CD4-positive, alpha-beta T cell (primary cell): ENCODE measurements at regions not wholly inside any gene's neighbourhood (a gene's known extent, or its start where the extent isn't known, plus 50 kb on each side); places are given as distances from the start of the nearest gene placed in this dataset.

Experiments used
- ATAC-seq: fragments of 200-7000 bp; cut with Tn5 transposase; one replicate; pipeline ENCODE4 v1.10.0; 2022; ENCODE audit warnings: mild to moderate bottlenecking; ENCODE audit not compliant: poor library complexity
- CTCF ChIA-PET: fragments of 350-600 bp; sonication (Branson Sonifier 250); formaldehyde crosslinking; loops from one replicate; lab custom pipeline; 2021; ENCODE audit warnings: antibody characterized with exemption, inconsistent platforms; lab: Charles Lee
- POLR2A ChIA-PET: fragments of 350-600 bp; sonication (Branson Sonifier 250); formaldehyde crosslinking; loops from one replicate; lab custom pipeline; 2021; ENCODE audit warnings: antibody characterized with exemption, inconsistent platforms; lab: Charles Lee
- DNase-seq, 14 experiments: peaks; one replicate each; pipeline ENCODE4 v3.0.0-alpha.2; 2013 to 2020; ENCODE audit warnings: mixed read lengths in 2 of 14
- H3K27ac ChIP-seq, 2 donors: one replicate each; pipeline versions ENCODE4 v1.5.1 to v1.7.0; 2013; ENCODE audit warnings: low read length in 2 of 2, low read depth in 1 of 2, mild to moderate bottlenecking in 1 of 2
- H3K27me3 ChIP-seq, 2 experiments: 1 replicate in 1 of 2; 2 replicates in 1 of 2; pipeline versions ENCODE4 v1.6.1 to v1.7.0; 2013; ENCODE audit warnings: low read length in 2 of 2, control low read depth in 1 of 2, mild to moderate bottlenecking in 1 of 2, moderate library complexity in 1 of 2; ENCODE audit not compliant: insufficient read depth in 2 of 2, control insufficient read depth in 1 of 2
- H3K36me3 ChIP-seq: one replicate; pipeline ENCODE4 v1.6.1; 2013; ENCODE audit warnings: low read length, control low read depth; ENCODE audit not compliant: insufficient read depth
- H3K4me1 ChIP-seq: one replicate; pipeline ENCODE4 v1.6.1; 2013; ENCODE audit warnings: low read length, control low read depth; ENCODE audit not compliant: insufficient read depth
- H3K4me3 ChIP-seq: one replicate; pipeline ENCODE4 v1.5.1; 2013; ENCODE audit warnings: mild to moderate bottlenecking, low read length, moderate library complexity
- H3K9me3 ChIP-seq, 2 experiments: 1 replicate in 1 of 2; 2 replicates in 1 of 2; pipeline versions ENCODE4 v1.6.1 to v1.7.0; 2013; ENCODE audit warnings: low read length in 2 of 2, mild to moderate bottlenecking in 2 of 2, control low read depth in 1 of 2, moderate library complexity in 1 of 2; ENCODE audit not compliant: control insufficient read depth in 1 of 2, insufficient read depth in 1 of 2
- H3K27ac Mint-ChIP-seq: one replicate; pipeline ENCODE4 v1.8.0; 2020; ENCODE audit warnings: mixed read lengths
- H3K27me3 Mint-ChIP-seq: one replicate; pipeline ENCODE4 v1.8.0; 2021; ENCODE audit warnings: mixed read lengths
- H3K36me3 Mint-ChIP-seq: one replicate; pipeline ENCODE4 v1.8.0; 2021; ENCODE audit warnings: low read depth, mixed read lengths
- H3K4me1 Mint-ChIP-seq: one replicate; pipeline ENCODE4 v1.8.0; 2021; ENCODE audit warnings: low read depth, mixed read lengths
- H3K4me3 Mint-ChIP-seq: one replicate; pipeline ENCODE4 v1.8.0; 2020; ENCODE audit warnings: mild to moderate bottlenecking, mixed read lengths
- H3K9me3 Mint-ChIP-seq: one replicate; pipeline ENCODE4 v1.8.0; 2020; ENCODE audit warnings: mixed read lengths
- intact Hi-C, 2 experiments: fragments of 100-400 bp; cut with DNase I in 1 of 2; cut with micrococcal nuclease in 1 of 2; formaldehyde crosslinking; loops; one replicate each; pipeline versions ENCODE4 v1.15.1 to v1.9.0; 2023 to 2025; cut with DNase I, micrococcal nuclease
- TF ChIP-seq, protein P1 (sequence below): fragments of 200-600 bp; IDR thresholded peaks from one replicate; pipeline ENCODE4 v1.8.0; 2022; ENCODE audit warnings: antibody characterized with exemption, mild to moderate bottlenecking

- no peak overlapping the region for H3K4me3 ChIP-seq
- ATAC-seq (no peak), DNase-seq (no peak)
- intact Hi-C loops, result no loop called here
- H3K27me3 ChIP-seq, result no peaks in the 10 kb centered on the region
- Mint-ChIP-seq H3K9me3 (peaks cover 4% of the 10 kb centered on the region), H3K4me3 (no peak overlapping the region), H3K27ac (no peak overlapping the region), H3K27me3 (no peaks in the 10 kb centered on the region), H3K36me3 (no peaks in the 10 kb centered on the region), H3K4me1 (no peaks in the 10 kb centered on the region)
- ChIA-PET CTCF (no interaction called here), POLR2A (no interaction called here)
- no peak overlapping the region for H3K27ac ChIP-seq
- TF ChIP-seq, protein P1, sequence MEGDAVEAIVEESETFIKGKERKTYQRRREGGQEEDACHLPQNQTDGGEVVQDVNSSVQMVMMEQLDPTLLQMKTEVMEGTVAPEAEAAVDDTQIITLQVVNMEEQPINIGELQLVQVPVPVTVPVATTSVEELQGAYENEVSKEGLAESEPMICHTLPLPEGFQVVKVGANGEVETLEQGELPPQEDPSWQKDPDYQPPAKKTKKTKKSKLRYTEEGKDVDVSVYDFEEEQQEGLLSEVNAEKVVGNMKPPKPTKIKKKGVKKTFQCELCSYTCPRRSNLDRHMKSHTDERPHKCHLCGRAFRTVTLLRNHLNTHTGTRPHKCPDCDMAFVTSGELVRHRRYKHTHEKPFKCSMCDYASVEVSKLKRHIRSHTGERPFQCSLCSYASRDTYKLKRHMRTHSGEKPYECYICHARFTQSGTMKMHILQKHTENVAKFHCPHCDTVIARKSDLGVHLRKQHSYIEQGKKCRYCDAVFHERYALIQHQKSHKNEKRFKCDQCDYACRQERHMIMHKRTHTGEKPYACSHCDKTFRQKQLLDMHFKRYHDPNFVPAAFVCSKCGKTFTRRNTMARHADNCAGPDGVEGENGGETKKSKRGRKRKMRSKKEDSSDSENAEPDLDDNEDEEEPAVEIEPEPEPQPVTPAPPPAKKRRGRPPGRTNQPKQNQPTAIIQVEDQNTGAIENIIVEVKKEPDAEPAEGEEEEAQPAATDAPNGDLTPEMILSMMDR, result no peak
- no peaks in the 10 kb centered on the region for H3K4me1 ChIP-seq
- peaks cover 4 to 28% of the 10 kb centered on the region in 2 experiments for H3K9me3 ChIP-seq
- H3K36me3 ChIP-seq, result no peaks in the 10 kb centered on the region
These were observed 1023.5 kb downstream of the TYW1 start for GRCh38 chr7:68020102-68020501.

DNA sequence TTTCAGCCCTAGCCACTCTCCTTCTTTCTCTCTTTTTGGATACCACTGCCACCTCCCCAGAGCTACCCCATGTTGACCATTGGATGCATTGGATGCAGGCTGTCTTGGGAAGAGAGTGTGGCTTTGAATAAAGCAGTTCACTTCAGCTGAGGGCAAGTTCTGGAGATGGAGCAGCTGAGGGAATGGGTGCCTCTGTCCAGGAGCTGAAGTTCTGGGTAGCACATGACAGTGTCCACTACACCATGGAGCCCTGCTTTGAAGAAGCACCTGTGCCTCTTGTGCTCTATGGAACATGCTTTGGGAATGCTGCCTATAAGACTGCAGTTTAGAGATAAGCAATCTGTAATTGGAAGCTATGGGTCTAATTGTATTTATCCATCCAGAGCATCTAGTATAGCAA lies 1028.7 kb downstream of the TYW1 start:
- Mint-ChIP-seq H3K9me3 (peaks cover 9% of the 10 kb centered on the region), H3K4me1 (no peaks in the 10 kb centered on the region), H3K27ac (no peak overlapping the region), H3K27me3 (no peaks in the 10 kb centered on the region), H3K36me3 (no peaks in the 10 kb centered on the region), H3K4me3 (no peak overlapping the region)
- CTCF ChIA-PET, result no interaction called here
- H3K9me3 ChIP-seq, result peaks cover 0 to 29% of the 10 kb centered on the region in 2 experiments
- H3K4me3 ChIP-seq, result no peak overlapping the region
- POLR2A ChIA-PET, result no interaction called here
- intact Hi-C loops, result no loop called here
- TF ChIP-seq, protein P1, result no peak
- DNase-seq (no peak), ATAC-seq (no peak)
- no peak overlapping the region for H3K27ac ChIP-seq
- H3K27me3 ChIP-seq, result no peaks in the 10 kb centered on the region
- H3K36me3 ChIP-seq, result no peaks in the 10 kb centered on the region
- H3K4me1 ChIP-seq, result no peaks in the 10 kb centered on the region

- H3K27ac ChIP-seq, result no peak overlapping the region
- peaks cover 0 to 12% of the 10 kb centered on the region in 2 experiments for H3K9me3 ChIP-seq
- ChIA-PET CTCF (no interaction called here), POLR2A (no interaction called here)
- DNase-seq (no peak), ATAC-seq (no peak)
- no peak overlapping the region for H3K27ac Mint-ChIP-seq
- H3K27me3 Mint-ChIP-seq, result no peaks in the 10 kb centered on the region
- intact Hi-C loops, result no loop called here
- H3K36me3 Mint-ChIP-seq, result no peaks in the 10 kb centered on the region
- TF ChIP-seq, protein P1, result no peak
- H3K4me1 ChIP-seq, result no peaks in the 10 kb centered on the region
- H3K9me3 Mint-ChIP-seq, result peaks cover 21% of the 10 kb centered on the region
- H3K4me1 Mint-ChIP-seq, result no peaks in the 10 kb centered on the region
- H3K36me3 ChIP-seq, result no peaks in the 10 kb centered on the region
- H3K4me3 ChIP-seq, result no peak overlapping the region
- no peaks in the 10 kb centered on the region for H3K27me3 ChIP-seq
- no peak overlapping the region for H3K4me3 Mint-ChIP-seq
These were observed 1033.9 kb downstream of the TYW1 start for GRCh38 chr7:68030530-68030929.
